GM12892 (cell line): ENCODE measurements at regions not wholly inside any gene's neighbourhood (a gene's known extent, or its start where the extent isn't known, plus 50 kb on each side); places are given as distances from the start of the nearest gene placed in this dataset.
"Not testable (repeated sequence)": the region's sequence is repeated elsewhere in the genome, so short reads cannot be mapped to it uniquely, and the experiment has no call there.

Experiments
- POLR2A ChIP-seq: IDR thresholded peaks from 2 replicates; pipeline ENCODE4 v1.6.1; 2011; ENCODE audit warnings: low read depth, low read length, control low read depth
- POLR2AphosphoS5 ChIP-seq: IDR thresholded peaks from 2 replicates; pipeline ENCODE4 v1.6.1; 2011; ENCODE audit warnings: low read depth, low read length, control low read depth

DNA sequence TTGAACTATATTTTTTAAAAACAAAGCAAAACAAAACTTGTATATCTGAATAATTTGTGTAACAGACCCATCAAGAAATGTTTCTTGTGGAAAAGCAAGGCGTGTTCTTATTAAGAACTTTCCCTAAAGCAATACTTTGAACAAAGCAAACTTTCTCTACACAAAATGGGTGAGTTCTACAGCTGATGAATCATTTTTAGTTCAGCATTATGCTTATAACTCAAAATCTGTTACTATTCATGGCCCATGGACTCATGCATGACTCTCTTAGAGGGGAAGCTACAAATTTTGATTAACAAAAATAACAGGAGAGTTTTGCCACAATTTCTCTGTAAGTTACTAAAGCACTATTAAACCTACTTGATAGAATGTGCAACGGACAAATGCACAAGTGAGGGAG lies 412.0 kb downstream of the PRIM2 start:
- not testable (repeated sequence) for TF ChIP-seq POLR2A, POLR2AphosphoS5
